GM12865 (cell line): ENCODE measurements at regions not wholly inside any gene's neighbourhood (a gene's known extent, or its start where the extent isn't known, plus 50 kb on each side); places are given as distances from the start of the nearest gene placed in this dataset.

Experiments used
- DNase-seq: peaks from one replicate; pipeline ENCODE4 v3.0.0; 2010; ENCODE audit warnings: low read depth
- H3K4me3 ChIP-seq: 2 replicates; pipeline ENCODE4 v1.5.1; 2011; ENCODE audit warnings: mild to moderate bottlenecking, low read depth, low read length, control low read depth
- CTCF ChIP-seq: IDR thresholded peaks from 2 replicates; pipeline ENCODE4 v1.5.1; 2011; ENCODE audit warnings: low read length, control low read depth, low read depth, inconsistent platforms; ENCODE audit not compliant: insufficient read depth; ENCODE audit errors: missing control alignments

DNA sequence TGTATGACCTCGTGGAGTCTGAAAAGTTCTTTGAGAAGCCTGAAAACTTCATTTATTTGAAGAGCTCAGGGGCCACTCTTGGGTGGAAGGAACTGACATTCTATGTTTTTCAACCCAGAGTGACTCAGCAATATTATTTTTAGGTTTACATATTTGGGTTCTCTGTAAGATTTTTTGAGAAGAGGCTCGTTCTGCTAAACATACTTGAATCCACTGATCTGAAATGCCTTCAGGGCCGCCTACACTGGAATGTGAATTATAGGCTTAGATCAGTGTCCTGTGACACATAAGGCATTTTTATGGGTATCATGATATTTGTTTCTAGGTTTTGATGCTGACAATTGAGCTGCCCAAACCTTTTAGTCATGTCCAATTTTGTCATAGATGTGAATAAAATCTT lies 86.2 kb downstream of the PSAT1 start:
- no peak for TF ChIP-seq CTCF
- no peak for DNase-seq
- no peak overlapping the region for H3K4me3 ChIP-seq

DNA sequence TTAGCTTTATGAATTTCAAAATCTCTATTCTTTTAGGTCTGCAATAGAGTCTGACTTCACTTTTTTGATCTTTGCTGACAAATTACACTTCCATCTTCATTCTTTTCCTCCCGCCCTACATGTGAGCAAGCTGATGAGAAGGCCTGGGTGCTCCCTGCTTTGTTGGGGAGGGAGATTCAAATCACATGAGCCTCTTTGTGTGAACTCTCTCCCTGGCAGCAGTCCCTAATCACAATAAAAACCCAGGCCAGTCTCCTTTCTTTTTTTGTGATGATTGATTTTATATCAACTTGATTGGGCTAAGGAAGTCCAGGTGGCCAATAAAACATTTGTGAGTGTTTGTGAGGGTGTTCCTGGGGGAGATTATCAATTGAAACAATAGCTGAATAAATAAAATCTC lies 89.4 kb downstream of the PSAT1 start:
- no peak for DNase-seq
- H3K4me3 ChIP-seq, result no peak overlapping the region
- TF ChIP-seq CTCF, result no peak

- TF ChIP-seq CTCF, result no peak
- DNase-seq, result no peak
- H3K4me3 ChIP-seq, result no peak overlapping the region
Observed at GRCh38 chr9:78386773-78387172, 89.8 kb downstream of the PSAT1 start.

GRCh38 chr9:78393340-78393739 lies 96.4 kb downstream of the PSAT1 start:
- no peak overlapping the region for H3K4me3 ChIP-seq
- DNase-seq, result no peak
- TF ChIP-seq CTCF, result no peak

DNA sequence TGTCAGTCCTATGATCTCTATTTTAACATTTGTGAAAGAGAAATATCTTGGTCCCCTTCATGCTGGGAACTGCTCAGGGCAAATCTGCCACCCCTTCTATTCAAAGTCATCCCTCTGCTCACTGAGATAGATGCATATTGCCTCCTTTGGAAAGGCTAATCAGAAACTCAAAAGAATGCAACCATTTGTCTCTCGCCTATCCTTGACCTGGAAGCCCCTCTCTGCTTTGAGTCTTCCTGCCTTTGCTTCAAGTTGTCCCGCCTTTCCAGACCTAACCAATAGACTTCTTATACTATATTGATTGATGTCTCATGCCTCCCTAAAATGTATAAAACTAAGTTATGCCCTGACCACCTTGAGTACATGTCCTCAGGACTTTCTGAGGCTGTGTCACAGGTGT lies 97.0 kb downstream of the PSAT1 start:
- no peak for DNase-seq
- no peak for TF ChIP-seq CTCF
- no peak overlapping the region for H3K4me3 ChIP-seq

GRCh38 chr9:78396087-78396486 lies 99.2 kb downstream of the PSAT1 start:
- DNase-seq, result no peak
- H3K4me3 ChIP-seq, result no peak overlapping the region
- TF ChIP-seq CTCF, result no peak

GRCh38 chr9:78397045-78397444 lies 100.1 kb downstream of the PSAT1 start:
- DNase-seq, result no peak
- no peak overlapping the region for H3K4me3 ChIP-seq
- TF ChIP-seq CTCF, result no peak
